H1 (cell line): ENCODE measurements at regions not wholly inside any gene's neighbourhood (a gene's known extent, or its start where the extent isn't known, plus 50 kb on each side); places are given as distances from the start of the nearest gene placed in this dataset.

ENCODE experiments used
- CTBP2 ChIP-seq: IDR thresholded peaks from 2 replicates; pipeline ENCODE4 v1.7.0; 2011; ENCODE audit warnings: borderline replicate concordance, mild to moderate bottlenecking, moderate library complexity, mixed read lengths, low read length; ENCODE audit not compliant: insufficient read depth, insufficient read length
- EGR1 ChIP-seq: IDR thresholded peaks from 2 replicates; pipeline ENCODE4 v1.6.1; 2011; ENCODE audit warnings: low read depth, low read length, borderline replicate concordance
- JUND ChIP-seq: IDR thresholded peaks from 2 replicates; pipeline ENCODE4 v1.6.1; 2011; ENCODE audit warnings: mild to moderate bottlenecking, improper control_type of control experiment, low read length
- RBBP5 ChIP-seq: IDR thresholded peaks from 2 replicates; pipeline ENCODE4 v1.7.1; 2012; ENCODE audit warnings: low read depth, mild to moderate bottlenecking, inconsistent platforms, low read length, moderate library complexity, borderline replicate concordance
- TBP ChIP-seq: IDR thresholded peaks from 2 replicates; pipeline ENCODE4 v1.6.1; 2011; ENCODE audit warnings: low read depth, low read length, improper control_type of control experiment
- ZNF274 ChIP-seq: IDR thresholded peaks from 2 replicates; pipeline ENCODE4 v1.7.0; 2012; ENCODE audit warnings: low read length, borderline replicate concordance; ENCODE audit errors: extremely low read depth
- TF ChIP-seq, protein P1 (sequence below): fragments of 300-600 bp; sonication (generic); IDR thresholded peaks from 2 replicates; pipeline ENCODE4 v1.7.1; 2012; ENCODE audit warnings: low read length, moderate library complexity, mild to moderate bottlenecking, inconsistent platforms; ENCODE audit not compliant: insufficient replicate concordance
- TF ChIP-seq, protein P2 (sequence below), 3 experiments: IDR thresholded peaks; 1 replicate in 2 of 3; 2 replicates in 1 of 3; pipeline versions ENCODE4 v1.5.1 to v1.6.1; 2011; ENCODE audit warnings: low read length in 3 of 3, mild to moderate bottlenecking in 3 of 3, inconsistent platforms in 2 of 3, low read depth in 1 of 3, moderate library complexity in 1 of 3; ENCODE audit not compliant: insufficient read depth in 1 of 3; ENCODE audit errors: control extremely low read depth in 1 of 3

DNA sequence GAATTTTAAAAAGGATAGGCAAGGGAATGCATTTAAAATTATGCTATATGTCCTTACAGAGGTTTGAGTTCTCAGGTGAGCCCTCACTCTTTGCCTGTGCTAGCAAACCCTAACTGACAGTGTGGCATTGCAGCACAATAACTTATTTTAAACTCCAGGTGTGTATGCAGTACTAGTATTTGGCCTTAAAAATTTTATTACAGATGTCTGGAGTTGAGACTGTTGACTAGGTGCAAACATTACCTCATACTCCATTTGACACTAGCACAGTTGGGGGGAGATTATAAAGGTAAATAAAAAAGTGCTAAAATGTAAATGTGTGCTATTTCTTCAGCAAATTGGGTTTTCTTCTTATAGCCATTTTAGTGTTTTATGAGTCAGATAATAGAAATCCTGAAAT, 407.7 kb downstream of the SH3GL2 start (continued):
- TF ChIP-seq, protein P1, sequence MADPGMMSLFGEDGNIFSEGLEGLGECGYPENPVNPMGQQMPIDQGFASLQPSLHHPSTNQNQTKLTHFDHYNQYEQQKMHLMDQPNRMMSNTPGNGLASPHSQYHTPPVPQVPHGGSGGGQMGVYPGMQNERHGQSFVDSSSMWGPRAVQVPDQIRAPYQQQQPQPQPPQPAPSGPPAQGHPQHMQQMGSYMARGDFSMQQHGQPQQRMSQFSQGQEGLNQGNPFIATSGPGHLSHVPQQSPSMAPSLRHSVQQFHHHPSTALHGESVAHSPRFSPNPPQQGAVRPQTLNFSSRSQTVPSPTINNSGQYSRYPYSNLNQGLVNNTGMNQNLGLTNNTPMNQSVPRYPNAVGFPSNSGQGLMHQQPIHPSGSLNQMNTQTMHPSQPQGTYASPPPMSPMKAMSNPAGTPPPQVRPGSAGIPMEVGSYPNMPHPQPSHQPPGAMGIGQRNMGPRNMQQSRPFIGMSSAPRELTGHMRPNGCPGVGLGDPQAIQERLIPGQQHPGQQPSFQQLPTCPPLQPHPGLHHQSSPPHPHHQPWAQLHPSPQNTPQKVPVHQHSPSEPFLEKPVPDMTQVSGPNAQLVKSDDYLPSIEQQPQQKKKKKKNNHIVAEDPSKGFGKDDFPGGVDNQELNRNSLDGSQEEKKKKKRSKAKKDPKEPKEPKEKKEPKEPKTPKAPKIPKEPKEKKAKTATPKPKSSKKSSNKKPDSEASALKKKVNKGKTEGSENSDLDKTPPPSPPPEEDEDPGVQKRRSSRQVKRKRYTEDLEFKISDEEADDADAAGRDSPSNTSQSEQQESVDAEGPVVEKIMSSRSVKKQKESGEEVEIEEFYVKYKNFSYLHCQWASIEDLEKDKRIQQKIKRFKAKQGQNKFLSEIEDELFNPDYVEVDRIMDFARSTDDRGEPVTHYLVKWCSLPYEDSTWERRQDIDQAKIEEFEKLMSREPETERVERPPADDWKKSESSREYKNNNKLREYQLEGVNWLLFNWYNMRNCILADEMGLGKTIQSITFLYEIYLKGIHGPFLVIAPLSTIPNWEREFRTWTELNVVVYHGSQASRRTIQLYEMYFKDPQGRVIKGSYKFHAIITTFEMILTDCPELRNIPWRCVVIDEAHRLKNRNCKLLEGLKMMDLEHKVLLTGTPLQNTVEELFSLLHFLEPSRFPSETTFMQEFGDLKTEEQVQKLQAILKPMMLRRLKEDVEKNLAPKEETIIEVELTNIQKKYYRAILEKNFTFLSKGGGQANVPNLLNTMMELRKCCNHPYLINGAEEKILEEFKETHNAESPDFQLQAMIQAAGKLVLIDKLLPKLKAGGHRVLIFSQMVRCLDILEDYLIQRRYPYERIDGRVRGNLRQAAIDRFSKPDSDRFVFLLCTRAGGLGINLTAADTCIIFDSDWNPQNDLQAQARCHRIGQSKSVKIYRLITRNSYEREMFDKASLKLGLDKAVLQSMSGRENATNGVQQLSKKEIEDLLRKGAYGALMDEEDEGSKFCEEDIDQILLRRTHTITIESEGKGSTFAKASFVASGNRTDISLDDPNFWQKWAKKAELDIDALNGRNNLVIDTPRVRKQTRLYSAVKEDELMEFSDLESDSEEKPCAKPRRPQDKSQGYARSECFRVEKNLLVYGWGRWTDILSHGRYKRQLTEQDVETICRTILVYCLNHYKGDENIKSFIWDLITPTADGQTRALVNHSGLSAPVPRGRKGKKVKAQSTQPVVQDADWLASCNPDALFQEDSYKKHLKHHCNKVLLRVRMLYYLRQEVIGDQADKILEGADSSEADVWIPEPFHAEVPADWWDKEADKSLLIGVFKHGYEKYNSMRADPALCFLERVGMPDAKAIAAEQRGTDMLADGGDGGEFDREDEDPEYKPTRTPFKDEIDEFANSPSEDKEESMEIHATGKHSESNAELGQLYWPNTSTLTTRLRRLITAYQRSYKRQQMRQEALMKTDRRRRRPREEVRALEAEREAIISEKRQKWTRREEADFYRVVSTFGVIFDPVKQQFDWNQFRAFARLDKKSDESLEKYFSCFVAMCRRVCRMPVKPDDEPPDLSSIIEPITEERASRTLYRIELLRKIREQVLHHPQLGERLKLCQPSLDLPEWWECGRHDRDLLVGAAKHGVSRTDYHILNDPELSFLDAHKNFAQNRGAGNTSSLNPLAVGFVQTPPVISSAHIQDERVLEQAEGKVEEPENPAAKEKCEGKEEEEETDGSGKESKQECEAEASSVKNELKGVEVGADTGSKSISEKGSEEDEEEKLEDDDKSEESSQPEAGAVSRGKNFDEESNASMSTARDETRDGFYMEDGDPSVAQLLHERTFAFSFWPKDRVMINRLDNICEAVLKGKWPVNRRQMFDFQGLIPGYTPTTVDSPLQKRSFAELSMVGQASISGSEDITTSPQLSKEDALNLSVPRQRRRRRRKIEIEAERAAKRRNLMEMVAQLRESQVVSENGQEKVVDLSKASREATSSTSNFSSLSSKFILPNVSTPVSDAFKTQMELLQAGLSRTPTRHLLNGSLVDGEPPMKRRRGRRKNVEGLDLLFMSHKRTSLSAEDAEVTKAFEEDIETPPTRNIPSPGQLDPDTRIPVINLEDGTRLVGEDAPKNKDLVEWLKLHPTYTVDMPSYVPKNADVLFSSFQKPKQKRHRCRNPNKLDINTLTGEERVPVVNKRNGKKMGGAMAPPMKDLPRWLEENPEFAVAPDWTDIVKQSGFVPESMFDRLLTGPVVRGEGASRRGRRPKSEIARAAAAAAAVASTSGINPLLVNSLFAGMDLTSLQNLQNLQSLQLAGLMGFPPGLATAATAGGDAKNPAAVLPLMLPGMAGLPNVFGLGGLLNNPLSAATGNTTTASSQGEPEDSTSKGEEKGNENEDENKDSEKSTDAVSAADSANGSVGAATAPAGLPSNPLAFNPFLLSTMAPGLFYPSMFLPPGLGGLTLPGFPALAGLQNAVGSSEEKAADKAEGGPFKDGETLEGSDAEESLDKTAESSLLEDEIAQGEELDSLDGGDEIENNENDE = no peak
- no peak for TF ChIP-seq ZNF274
- TF ChIP-seq EGR1 = no peak
- TF ChIP-seq RBBP5 = no peak
- no peak for TF ChIP-seq TBP
- no peak for TF ChIP-seq JUND
- no peak for TF ChIP-seq CTBP2
- TF ChIP-seq, protein P2, sequence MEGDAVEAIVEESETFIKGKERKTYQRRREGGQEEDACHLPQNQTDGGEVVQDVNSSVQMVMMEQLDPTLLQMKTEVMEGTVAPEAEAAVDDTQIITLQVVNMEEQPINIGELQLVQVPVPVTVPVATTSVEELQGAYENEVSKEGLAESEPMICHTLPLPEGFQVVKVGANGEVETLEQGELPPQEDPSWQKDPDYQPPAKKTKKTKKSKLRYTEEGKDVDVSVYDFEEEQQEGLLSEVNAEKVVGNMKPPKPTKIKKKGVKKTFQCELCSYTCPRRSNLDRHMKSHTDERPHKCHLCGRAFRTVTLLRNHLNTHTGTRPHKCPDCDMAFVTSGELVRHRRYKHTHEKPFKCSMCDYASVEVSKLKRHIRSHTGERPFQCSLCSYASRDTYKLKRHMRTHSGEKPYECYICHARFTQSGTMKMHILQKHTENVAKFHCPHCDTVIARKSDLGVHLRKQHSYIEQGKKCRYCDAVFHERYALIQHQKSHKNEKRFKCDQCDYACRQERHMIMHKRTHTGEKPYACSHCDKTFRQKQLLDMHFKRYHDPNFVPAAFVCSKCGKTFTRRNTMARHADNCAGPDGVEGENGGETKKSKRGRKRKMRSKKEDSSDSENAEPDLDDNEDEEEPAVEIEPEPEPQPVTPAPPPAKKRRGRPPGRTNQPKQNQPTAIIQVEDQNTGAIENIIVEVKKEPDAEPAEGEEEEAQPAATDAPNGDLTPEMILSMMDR (IDR thresholded peaks at IDR 0.05; ENCODE audit: control extremely low read depth in 1 of 3, insufficient read depth in 1 of 3, low read depth in 1 of 3, low read length in 3 of 3) = no peak
